Thymus (tissue), 11 donors: ENCODE measurements at regions not wholly inside any gene's neighbourhood (a gene's known extent, or its start where the extent isn't known, plus 50 kb on each side); places are given as distances from the start of the nearest gene placed in this dataset.

ENCODE experiments used
- DNase-seq, 9 donors: peaks; one replicate each; pipeline ENCODE4 v3.0.0-alpha.2; 2013; ENCODE audit warnings: low spot score in 9 of 9, low read depth in 6 of 9, missing footprints in 1 of 9
- H3K27ac ChIP-seq, 2 donors: one replicate each; pipeline ENCODE4 v1.5.1; 2013; ENCODE audit warnings: control low read depth in 1 of 2, low read depth in 1 of 2, low read length in 1 of 2, mild to moderate bottlenecking in 1 of 2, moderate library complexity in 1 of 2
- H3K27me3 ChIP-seq, 2 donors: one replicate each; pipeline ENCODE4 v1.5.1; 2013; ENCODE audit warnings: low read length in 1 of 2; ENCODE audit not compliant: control insufficient read depth in 2 of 2, insufficient read depth in 1 of 2
- H3K36me3 ChIP-seq, 2 donors: one replicate each; pipeline ENCODE4 v1.5.1; 2013; ENCODE audit warnings: low read length in 1 of 2, mild to moderate bottlenecking in 1 of 2, moderate library complexity in 1 of 2; ENCODE audit not compliant: control insufficient read depth in 2 of 2, insufficient read depth in 2 of 2
- H3K4me1 ChIP-seq, 2 donors: one replicate each; pipeline ENCODE4 v1.5.1; 2013; ENCODE audit warnings: low read length in 2 of 2; ENCODE audit not compliant: control insufficient read depth in 2 of 2, insufficient read depth in 2 of 2
- H3K4me3 ChIP-seq, 2 donors: one replicate each; pipeline ENCODE4 v1.5.1; 2013; ENCODE audit warnings: low read length in 2 of 2, control low read depth in 1 of 2, mild to moderate bottlenecking in 1 of 2
- H3K9me3 ChIP-seq, 2 donors: one replicate each; pipeline ENCODE4 v1.5.1; 2013; ENCODE audit warnings: low read length in 1 of 2, mild to moderate bottlenecking in 1 of 2; ENCODE audit not compliant: control insufficient read depth in 2 of 2, insufficient read depth in 1 of 2
- WGBS: extraction: QIAGEN DNeasy Blood & Tissue Kit; methylation state at CpG from one replicate; pipeline ENCODE4 v1.1.7; 2013; 5-methylcytosine and 5-hydroxymethylcytosine counted together
- donor health status: healthy.

DNA sequence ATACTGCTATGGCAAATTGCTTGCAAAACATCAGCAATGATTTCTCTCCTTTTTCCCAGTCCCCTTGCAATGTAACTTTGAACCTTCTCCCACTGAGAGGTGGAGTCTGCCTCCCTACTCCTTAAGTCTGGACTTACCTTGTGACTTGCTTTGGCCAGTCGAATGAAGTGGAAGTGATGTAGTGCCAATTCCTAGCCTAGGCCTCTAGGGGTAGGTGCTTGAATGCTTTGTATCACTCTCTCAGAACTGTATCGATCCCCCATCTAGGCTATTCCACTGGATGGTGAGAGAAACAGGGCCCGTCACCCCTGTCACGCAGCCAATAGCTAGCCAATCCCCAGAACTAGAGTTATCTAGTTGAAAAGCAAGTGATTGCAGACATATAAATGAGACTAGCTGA is 238.6 kb downstream of the BTBD3 start:
- DNase-seq, result no peak
- H3K27ac ChIP-seq, result no peak overlapping the region
- no peaks in the 10 kb centered on the region for H3K27me3 ChIP-seq
- H3K9me3 ChIP-seq, result no peaks in the 10 kb centered on the region
- 92% methylated on average over 4 of the region's 4 CpGs for WGBS
- H3K4me3 ChIP-seq, result no peak overlapping the region
- no peaks in the 10 kb centered on the region for H3K4me1 ChIP-seq
- no peaks in the 10 kb centered on the region for H3K36me3 ChIP-seq

DNA sequence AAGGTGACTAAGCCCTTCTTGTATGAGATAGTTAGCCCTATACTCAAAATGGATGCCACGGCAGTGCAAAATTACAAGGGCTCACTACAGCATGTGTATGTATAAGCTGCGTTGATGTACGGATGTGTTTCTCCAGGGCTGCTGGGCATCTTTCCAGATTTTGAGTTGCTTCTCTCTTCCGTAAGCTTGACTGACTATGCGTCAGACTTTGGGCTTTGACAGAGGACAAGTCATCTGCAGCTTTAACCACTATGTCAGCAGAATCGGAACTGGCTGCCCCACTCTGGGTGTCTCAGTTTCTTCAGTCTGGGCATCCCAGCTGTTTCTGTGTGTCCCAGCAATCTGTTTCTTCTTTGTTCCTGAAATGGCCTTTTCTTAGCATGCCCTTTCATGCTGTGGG is 241.6 kb downstream of the BTBD3 start:
- Histone ChIP-seq H3K4me1 (no peaks in the 10 kb centered on the region), H3K36me3 (no peaks in the 10 kb centered on the region), H3K27ac (no peak overlapping the region), H3K4me3 (no peak overlapping the region), H3K9me3 (no peaks in the 10 kb centered on the region), H3K27me3 (no peaks in the 10 kb centered on the region)
- WGBS, result 97% methylated on average over 6 of the region's 6 CpGs
- no peak for DNase-seq

DNA sequence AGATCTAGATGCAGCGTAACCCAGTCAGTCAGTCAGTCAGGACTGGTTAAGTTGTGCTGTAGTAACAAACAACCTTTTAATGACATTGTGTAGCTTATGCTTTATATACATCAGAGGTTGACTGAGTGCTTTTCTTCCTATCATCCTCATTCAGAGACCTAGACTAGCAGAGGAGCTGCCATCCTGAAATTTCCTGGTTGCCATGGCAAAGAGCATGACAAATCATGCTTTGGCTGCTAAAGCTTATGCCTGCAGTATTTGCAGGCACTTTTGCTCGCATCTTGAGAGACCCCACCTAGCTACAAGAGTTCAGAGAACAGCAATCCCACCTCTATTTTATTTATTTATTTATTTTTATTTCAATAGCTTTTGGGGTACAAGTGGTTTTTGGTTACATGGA is 244.0 kb downstream of the BTBD3 start:
- Histone ChIP-seq H3K27me3 (no peaks in the 10 kb centered on the region), H3K4me3 (no peak overlapping the region), H3K36me3 (no peaks in the 10 kb centered on the region), H3K9me3 (no peaks in the 10 kb centered on the region), H3K4me1 (no peaks in the 10 kb centered on the region), H3K27ac (no peak overlapping the region)
- whole genome bisulfite sequencing, result 96% methylated on average over 2 of the region's 2 CpGs
- DNase-seq, result no peak

DNA sequence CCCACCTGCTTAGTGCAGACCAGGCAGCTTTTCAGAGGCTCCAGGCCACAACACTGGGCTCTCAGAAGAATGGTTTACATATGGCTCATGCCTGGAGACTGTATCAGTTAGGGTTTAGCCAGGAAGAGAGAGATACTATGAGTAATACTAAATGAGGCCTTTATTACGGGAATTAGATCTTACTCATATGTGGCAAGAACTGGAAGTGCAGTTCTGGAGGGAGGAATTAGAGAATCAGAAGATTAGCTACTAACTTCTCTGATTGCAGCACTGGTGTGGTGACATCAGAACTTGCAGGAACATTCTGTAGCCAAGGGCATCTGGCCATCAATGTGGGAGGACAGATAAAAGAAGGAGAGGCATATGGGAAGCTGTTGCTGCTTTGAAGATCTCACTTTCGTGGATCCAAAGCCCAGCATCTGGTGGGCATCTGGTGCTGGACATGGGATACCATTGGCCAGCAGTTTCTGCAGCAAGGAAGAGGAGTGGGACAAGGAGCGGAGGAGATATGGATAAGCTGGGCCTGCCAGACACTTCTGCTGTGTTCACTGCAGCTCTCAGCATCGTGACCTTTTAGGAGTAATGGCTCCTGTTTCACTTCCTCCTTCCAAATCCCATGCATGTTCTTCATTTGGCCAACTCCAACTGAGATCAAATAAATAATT is 248.5 kb downstream of the BTBD3 start:
- Histone ChIP-seq H3K9me3 (no peaks in the 10 kb centered on the region), H3K27me3 (no peaks in the 10 kb centered on the region), H3K4me1 (no peaks in the 10 kb centered on the region), H3K36me3 (no peaks in the 10 kb centered on the region), H3K27ac (no peak overlapping the region), H3K4me3 (no peak overlapping the region)
- 89% methylated on average over 4 of the region's 4 CpGs for WGBS
- no peak for DNase-seq

DNA sequence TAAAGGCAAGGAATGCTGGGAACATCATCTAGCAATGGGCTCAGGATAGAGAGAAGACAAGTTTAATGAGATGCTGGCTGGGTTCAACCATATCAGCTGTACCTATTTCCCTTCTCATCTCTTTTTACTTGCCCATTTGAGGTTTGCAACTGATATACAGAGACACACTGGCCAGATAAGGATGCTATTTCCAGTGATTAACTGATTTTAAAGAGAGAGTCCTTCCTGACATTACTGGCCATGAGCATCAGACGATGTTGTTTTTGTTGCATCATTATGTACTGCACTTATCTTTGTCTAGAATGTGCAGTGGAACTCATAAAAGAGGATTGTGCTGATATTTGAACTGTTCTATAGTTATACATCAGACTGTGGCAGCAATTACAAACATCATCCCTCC is 252.7 kb downstream of the BTBD3 start:
- H3K36me3 ChIP-seq, result no peaks in the 10 kb centered on the region
- whole genome bisulfite sequencing, result 86% methylated on average over 1 of the region's 1 CpG
- no peak overlapping the region for H3K4me3 ChIP-seq
- no peaks in the 10 kb centered on the region for H3K27me3 ChIP-seq
- no peak for DNase-seq
- no peaks in the 10 kb centered on the region for H3K4me1 ChIP-seq
- H3K27ac ChIP-seq, result no peak overlapping the region
- no peaks in the 10 kb centered on the region for H3K9me3 ChIP-seq

DNA sequence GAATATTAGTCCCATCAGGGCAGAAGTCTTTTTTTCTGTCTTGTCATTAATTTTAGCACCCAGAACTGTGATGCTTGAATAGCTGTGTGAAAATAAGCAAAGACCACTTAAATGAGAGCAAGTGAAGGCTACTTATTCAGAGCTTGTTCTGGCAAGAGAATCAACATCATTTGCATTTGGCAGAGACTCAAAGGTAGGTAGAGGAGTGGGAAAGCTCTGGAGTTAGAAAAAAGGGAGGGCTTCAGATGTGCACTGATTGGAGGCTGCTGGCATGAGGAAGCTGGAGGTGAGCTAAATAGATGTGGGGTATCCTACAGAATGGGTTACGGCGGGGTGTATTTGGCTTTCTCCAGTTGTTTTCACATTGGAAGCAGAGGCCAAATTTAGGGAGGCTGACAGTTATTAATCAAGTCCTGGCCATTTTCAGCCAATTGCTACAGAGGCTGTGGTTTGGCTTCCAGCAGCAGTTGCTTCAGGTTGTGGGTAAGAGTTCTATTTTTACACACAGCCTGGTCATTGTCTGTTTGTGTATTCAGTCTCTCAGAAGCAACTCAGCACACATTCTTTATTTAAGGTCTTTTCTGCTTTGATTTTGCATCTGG is 254.3 kb downstream of the BTBD3 start:
- H3K4me1 ChIP-seq, result no peaks in the 10 kb centered on the region
- DNase-seq, result no peak
- whole genome bisulfite sequencing, result 39% methylated on average over 2 of the region's 2 CpGs
- no peak overlapping the region for H3K4me3 ChIP-seq
- no peak overlapping the region for H3K27ac ChIP-seq
- H3K9me3 ChIP-seq, result no peaks in the 10 kb centered on the region
- no peaks in the 10 kb centered on the region for H3K27me3 ChIP-seq
- no peaks in the 10 kb centered on the region for H3K36me3 ChIP-seq

DNA sequence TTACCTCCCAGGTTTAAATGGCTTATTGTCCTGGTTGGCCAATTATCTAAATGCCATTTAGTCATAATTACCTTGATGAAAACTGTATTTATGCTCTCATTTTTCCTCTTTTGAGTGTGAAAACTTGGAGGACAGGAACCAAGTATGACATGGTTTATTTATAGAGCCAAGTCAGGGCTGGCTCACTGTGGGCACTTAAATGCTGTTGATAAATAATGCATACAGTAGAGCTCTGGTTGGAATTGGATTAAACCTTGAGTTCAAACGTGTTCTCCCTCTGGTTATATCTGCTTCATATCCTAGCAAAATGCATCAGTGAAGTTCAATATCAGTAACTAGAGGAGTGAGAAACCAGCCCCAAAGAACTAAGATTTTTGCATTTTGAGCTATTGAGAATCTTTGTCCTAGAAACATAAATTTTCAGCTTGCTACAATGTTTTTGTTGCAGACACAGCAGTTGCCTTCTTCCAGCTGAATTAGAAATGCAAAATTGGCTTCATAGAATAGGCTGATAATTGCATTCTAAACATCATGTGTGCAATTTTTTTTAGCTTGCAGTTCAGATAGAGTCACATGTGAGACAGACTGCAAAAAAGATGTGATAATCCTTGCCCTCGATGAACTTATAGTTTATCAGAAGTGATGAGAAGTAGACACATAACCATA is 255.8 kb downstream of the BTBD3 start:
- no peaks in the 10 kb centered on the region for H3K9me3 ChIP-seq
- H3K36me3 ChIP-seq, result no peaks in the 10 kb centered on the region
- no peaks in the 10 kb centered on the region for H3K27me3 ChIP-seq
- no peak for DNase-seq
- H3K27ac ChIP-seq, result no peak overlapping the region
- H3K4me3 ChIP-seq, result no peak overlapping the region
- no peaks in the 10 kb centered on the region for H3K4me1 ChIP-seq
- 64% methylated on average over 2 of the region's 2 CpGs for WGBS

DNA sequence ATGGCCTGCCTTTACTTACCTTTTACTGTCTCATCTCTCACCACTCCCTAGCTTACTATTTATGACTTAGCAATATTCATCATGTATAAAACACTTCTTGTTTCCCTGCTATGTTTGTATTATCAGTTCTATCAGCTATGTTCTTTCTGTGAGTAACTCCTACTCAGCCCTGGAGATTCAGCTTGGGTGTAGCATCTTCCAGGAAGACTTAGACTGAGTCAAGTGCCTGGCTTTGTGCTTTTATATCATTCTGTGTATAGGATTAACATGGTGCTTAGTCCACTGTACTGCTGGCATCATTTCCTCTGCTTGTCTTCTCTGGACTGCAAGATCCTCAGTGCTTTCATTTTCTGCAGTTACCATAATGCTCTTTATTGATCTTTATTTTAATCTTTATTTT is 257.8 kb downstream of the BTBD3 start:
- H3K36me3 ChIP-seq, result no peaks in the 10 kb centered on the region
- H3K4me3 ChIP-seq, result no peak overlapping the region
- H3K27me3 ChIP-seq, result no peaks in the 10 kb centered on the region
- no peaks in the 10 kb centered on the region for H3K4me1 ChIP-seq
- no peak for DNase-seq
- H3K27ac ChIP-seq, result no peak overlapping the region
- H3K9me3 ChIP-seq, result no peaks in the 10 kb centered on the region

DNA sequence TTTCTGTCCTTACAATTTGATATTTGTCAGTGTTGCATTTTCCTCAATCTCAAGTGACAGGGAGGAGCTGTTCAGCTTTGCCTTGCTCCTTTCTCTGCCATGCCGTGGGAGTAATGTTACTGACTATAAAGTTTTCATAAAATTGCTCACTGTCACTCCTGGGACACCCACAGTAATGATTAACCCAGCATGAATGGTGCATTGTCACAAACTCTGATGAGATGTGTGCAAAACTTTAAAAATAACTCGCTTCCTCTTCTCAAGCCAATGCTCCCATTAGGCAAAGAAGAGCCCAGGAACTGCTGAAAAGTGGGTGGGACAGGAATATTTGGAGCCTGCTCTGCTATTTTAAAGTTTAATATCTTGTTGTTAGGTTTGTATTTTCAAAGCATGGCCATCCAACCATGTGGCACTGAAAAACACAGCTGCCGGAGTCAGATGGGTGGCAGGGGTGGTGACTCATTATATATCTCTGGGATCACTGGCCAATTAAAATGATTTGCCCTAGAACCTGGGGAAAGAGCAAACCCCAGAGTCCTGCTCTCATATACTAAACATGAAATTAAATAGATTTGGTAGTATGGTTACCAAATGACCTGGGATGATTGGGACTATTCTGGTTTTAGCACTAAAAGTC is 260.1 kb downstream of the BTBD3 start:
- H3K4me1 ChIP-seq, result no peaks in the 10 kb centered on the region

More for the DNA sequence above, 260.1 kb downstream of the BTBD3 start:
- Histone ChIP-seq H3K27me3 (no peaks in the 10 kb centered on the region), H3K36me3 (no peaks in the 10 kb centered on the region), H3K9me3 (no peaks in the 10 kb centered on the region), H3K27ac (no peak overlapping the region), H3K4me3 (no peak overlapping the region)
- DNase-seq, result no peak
- 88% methylated on average over 3 of the region's 3 CpGs for WGBS
